Activated naive CD8-positive, alpha-beta T cell treated with anti-CD3 and anti-CD28 coated beads, Interleukin-2, amount 50 U/mL, for 24 hours (primary cell): ENCODE measurements at regions not wholly inside any gene's neighbourhood (a gene's known extent, or its start where the extent isn't known, plus 50 kb on each side); places are given as distances from the start of the nearest gene placed in this dataset.

Experiments used
- ATAC-seq: fragments of 150-1000 bp; cut with Tn5 transposase; one replicate; pipeline ENCODE4 v1.10.0; 2021
- DNase-seq: peaks from one replicate; pipeline ENCODE4 v3.0.0; 2021
- H3K27ac Mint-ChIP-seq: one replicate; pipeline ENCODE4 v1.8.0; 2021; ENCODE audit warnings: mild to moderate bottlenecking, mixed read lengths
- H3K27me3 Mint-ChIP-seq: one replicate; pipeline ENCODE4 v1.8.0; 2021; ENCODE audit warnings: mixed read lengths
- H3K36me3 Mint-ChIP-seq: one replicate; pipeline ENCODE4 v1.8.0; 2021; ENCODE audit warnings: low read depth, mixed read lengths
- H3K4me1 Mint-ChIP-seq: one replicate; pipeline ENCODE4 v1.8.0; 2021; ENCODE audit warnings: mixed read lengths
- H3K4me3 Mint-ChIP-seq: one replicate; pipeline ENCODE4 v1.8.0; 2021; ENCODE audit warnings: mild to moderate bottlenecking, moderate library complexity, mixed read lengths
- H3K9me3 Mint-ChIP-seq: one replicate; pipeline ENCODE4 v1.8.0; 2021; ENCODE audit warnings: mixed read lengths

- H3K27ac Mint-ChIP-seq = no peak overlapping the region
- no peak for ATAC-seq
These were observed 517.0 kb upstream of the NRSN1 start for GRCh38 chr6:23608931-23609435.

GRCh38 chr6:23611776-23612381 is 514.1 kb upstream of the NRSN1 start:
- DNase-seq (no peak), ATAC-seq (no peak)
- H3K4me3 Mint-ChIP-seq = no peak overlapping the region
- no peaks in the 10 kb centered on the region for H3K4me1 Mint-ChIP-seq
- peaks cover 3% of the 10 kb centered on the region for H3K9me3 Mint-ChIP-seq
- no peaks in the 10 kb centered on the region for H3K36me3 Mint-ChIP-seq
- H3K27me3 Mint-ChIP-seq = no peaks in the 10 kb centered on the region
- no peak overlapping the region for H3K27ac Mint-ChIP-seq

More at GRCh38 chr6:23608931-23609435, 517.0 kb upstream of the NRSN1 start:
- Mint-ChIP-seq H3K4me1 (no peaks in the 10 kb centered on the region), H3K9me3 (peaks cover 10% of the 10 kb centered on the region), H3K27me3 (no peaks in the 10 kb centered on the region), H3K36me3 (no peaks in the 10 kb centered on the region), H3K4me3 (no peak overlapping the region)
- no peak for DNase-seq

GRCh38 chr6:23618366-23618765 is 507.6 kb upstream of the NRSN1 start:
- ATAC-seq = no peak

GRCh38 chr6:23620911-23621401 is 505.1 kb upstream of the NRSN1 start:
- no peak for DNase-seq

More at GRCh38 chr6:23618366-23618765, 507.6 kb upstream of the NRSN1 start:
- no peaks in the 10 kb centered on the region for H3K36me3 Mint-ChIP-seq
- peaks cover 2% of the 10 kb centered on the region for H3K27me3 Mint-ChIP-seq
- H3K4me3 Mint-ChIP-seq = no peak overlapping the region
- peaks cover 13% of the 10 kb centered on the region for H3K9me3 Mint-ChIP-seq
- no peak overlapping the region for H3K27ac Mint-ChIP-seq
- DNase-seq = no peak
- no peaks in the 10 kb centered on the region for H3K4me1 Mint-ChIP-seq

GRCh38 chr6:23630726-23631635 is 495.0 kb upstream of the NRSN1 start:
- Mint-ChIP-seq H3K27me3 (no peaks in the 10 kb centered on the region), H3K4me1 (no peaks in the 10 kb centered on the region), H3K36me3 (no peaks in the 10 kb centered on the region), H3K4me3 (no peak overlapping the region), H3K9me3 (no peaks in the 10 kb centered on the region), H3K27ac (no peak overlapping the region)
- ATAC-seq (no peak), DNase-seq (no peak)

More at GRCh38 chr6:23620911-23621401, 505.1 kb upstream of the NRSN1 start:
- H3K4me3 Mint-ChIP-seq = no peak overlapping the region
- H3K36me3 Mint-ChIP-seq = no peaks in the 10 kb centered on the region
- no peak for ATAC-seq
- H3K9me3 Mint-ChIP-seq = peaks cover 13% of the 10 kb centered on the region
- H3K4me1 Mint-ChIP-seq = no peaks in the 10 kb centered on the region
- no peak overlapping the region for H3K27ac Mint-ChIP-seq
- peaks cover 2% of the 10 kb centered on the region for H3K27me3 Mint-ChIP-seq

- no peak overlapping the region for H3K27ac Mint-ChIP-seq
- no peak overlapping the region for H3K4me3 Mint-ChIP-seq
- ATAC-seq = no peak
These were observed 492.0 kb upstream of the NRSN1 start for GRCh38 chr6:23633996-23634395.

GRCh38 chr6:23635150-23635549 is 490.9 kb upstream of the NRSN1 start:
- Mint-ChIP-seq H3K36me3 (no peaks in the 10 kb centered on the region), H3K27me3 (no peaks in the 10 kb centered on the region), H3K9me3 (no peaks in the 10 kb centered on the region), H3K27ac (no peak overlapping the region), H3K4me1 (no peaks in the 10 kb centered on the region), H3K4me3 (no peak overlapping the region)
- no peak for DNase-seq
- no peak for ATAC-seq

More at GRCh38 chr6:23633996-23634395, 492.0 kb upstream of the NRSN1 start:
- Mint-ChIP-seq H3K27me3 (no peaks in the 10 kb centered on the region), H3K36me3 (no peaks in the 10 kb centered on the region), H3K4me1 (no peaks in the 10 kb centered on the region), H3K9me3 (no peaks in the 10 kb centered on the region)
- no peak for DNase-seq

GRCh38 chr6:23637296-23637695 is 488.7 kb upstream of the NRSN1 start:
- DNase-seq (no peak), ATAC-seq (no peak)
- no peak overlapping the region for H3K27ac Mint-ChIP-seq
- H3K27me3 Mint-ChIP-seq = no peaks in the 10 kb centered on the region
- H3K4me1 Mint-ChIP-seq = no peaks in the 10 kb centered on the region
- H3K4me3 Mint-ChIP-seq = no peak overlapping the region
- H3K36me3 Mint-ChIP-seq = no peaks in the 10 kb centered on the region
- no peaks in the 10 kb centered on the region for H3K9me3 Mint-ChIP-seq

GRCh38 chr6:23642849-23643248 is 483.2 kb upstream of the NRSN1 start:
- Mint-ChIP-seq H3K4me3 (no peak overlapping the region), H3K27me3 (no peaks in the 10 kb centered on the region), H3K36me3 (no peaks in the 10 kb centered on the region), H3K27ac (no peak overlapping the region), H3K9me3 (no peaks in the 10 kb centered on the region), H3K4me1 (no peaks in the 10 kb centered on the region)
- DNase-seq = no peak
- ATAC-seq = no peak

GRCh38 chr6:23647045-23647444 is 479.0 kb upstream of the NRSN1 start:
- Mint-ChIP-seq H3K27me3 (no peaks in the 10 kb centered on the region), H3K36me3 (no peaks in the 10 kb centered on the region), H3K4me3 (no peak overlapping the region), H3K27ac (no peak overlapping the region), H3K4me1 (no peaks in the 10 kb centered on the region), H3K9me3 (no peaks in the 10 kb centered on the region)
- no peak for DNase-seq
- no peak for ATAC-seq

- no peaks in the 10 kb centered on the region for H3K36me3 Mint-ChIP-seq
- ATAC-seq (no peak), DNase-seq (no peak)
- no peaks in the 10 kb centered on the region for H3K4me1 Mint-ChIP-seq
- no peak overlapping the region for H3K4me3 Mint-ChIP-seq
- no peak overlapping the region for H3K27ac Mint-ChIP-seq
- no peaks in the 10 kb centered on the region for H3K27me3 Mint-ChIP-seq
- H3K9me3 Mint-ChIP-seq = no peaks in the 10 kb centered on the region
These were observed 475.3 kb upstream of the NRSN1 start for GRCh38 chr6:23650676-23651075.

GRCh38 chr6:23654745-23655144 is 471.3 kb upstream of the NRSN1 start:
- H3K27ac Mint-ChIP-seq = no peak overlapping the region
- DNase-seq (no peak), ATAC-seq (no peak)
- H3K36me3 Mint-ChIP-seq = no peaks in the 10 kb centered on the region
- H3K9me3 Mint-ChIP-seq = no peaks in the 10 kb centered on the region
- no peaks in the 10 kb centered on the region for H3K4me1 Mint-ChIP-seq
- no peaks in the 10 kb centered on the region for H3K27me3 Mint-ChIP-seq
- no peak overlapping the region for H3K4me3 Mint-ChIP-seq

- Mint-ChIP-seq H3K27me3 (no peaks in the 10 kb centered on the region), H3K9me3 (no peaks in the 10 kb centered on the region), H3K36me3 (no peaks in the 10 kb centered on the region), H3K4me1 (no peaks in the 10 kb centered on the region), H3K27ac (no peak overlapping the region), H3K4me3 (no peak overlapping the region)
- DNase-seq = no peak
- no peak for ATAC-seq
These were observed 470.5 kb upstream of the NRSN1 start for GRCh38 chr6:23655525-23655924.

GRCh38 chr6:23656255-23657194 is 469.5 kb upstream of the NRSN1 start:
- H3K4me3 Mint-ChIP-seq = no peak overlapping the region
- H3K27ac Mint-ChIP-seq = no peak overlapping the region
- H3K36me3 Mint-ChIP-seq = no peaks in the 10 kb centered on the region
- DNase-seq = no peak
- H3K4me1 Mint-ChIP-seq = no peaks in the 10 kb centered on the region
- no peaks in the 10 kb centered on the region for H3K27me3 Mint-ChIP-seq
- ATAC-seq = no peak
- no peaks in the 10 kb centered on the region for H3K9me3 Mint-ChIP-seq
